Large intestine (tissue), 3 donors: ENCODE measurements at regions not wholly inside any gene's neighbourhood (a gene's known extent, or its start where the extent isn't known, plus 50 kb on each side); places are given as distances from the start of the nearest gene placed in this dataset.
A peak's percentile ranks its signal among the peaks of the same experiment; 100 is the strongest.

ENCODE experiments used
- DNase-seq, 2 donors: peaks; one replicate each; pipeline versions ENCODE4 v3.0.0 to v3.0.0-alpha.2; 2013
- H3K27ac ChIP-seq: one replicate; pipeline ENCODE4 v1.5.1; 2013; ENCODE audit warnings: low read length
- H3K27me3 ChIP-seq: 2 replicates; pipeline ENCODE4 v1.6.1; 2013; ENCODE audit warnings: low read length; ENCODE audit not compliant: control insufficient read depth, insufficient read depth
- H3K36me3 ChIP-seq: 2 replicates; pipeline ENCODE4 v1.6.1; 2013; ENCODE audit warnings: low read length; ENCODE audit not compliant: control insufficient read depth, insufficient read depth
- H3K4me1 ChIP-seq: one replicate; pipeline ENCODE4 v1.6.1; 2013; ENCODE audit warnings: low read length; ENCODE audit not compliant: control insufficient read depth, insufficient read depth
- H3K4me3 ChIP-seq: one replicate; pipeline ENCODE4 v1.5.1; 2013; ENCODE audit warnings: low read length
- H3K9me3 ChIP-seq: one replicate; pipeline ENCODE4 v1.6.1; 2013; ENCODE audit warnings: mild to moderate bottlenecking, low read depth, low read length, moderate library complexity; ENCODE audit not compliant: control insufficient read depth
- WGBS: methylation state at CpG from one replicate; pipeline ENCODE4 v1.1.5; 2013; ENCODE audit warnings: low lambda C conversion rate; ENCODE audit not compliant: insufficient coverage; 5-methylcytosine and 5-hydroxymethylcytosine counted together

GRCh38 chr22:19590696-19591095 lies 66.5 kb upstream of the CLDN5 start:
- Histone ChIP-seq H3K27me3 (no peaks in the 10 kb centered on the region), H3K4me3 (no peak overlapping the region), H3K4me1 (no peaks in the 10 kb centered on the region), H3K36me3 (no peaks in the 10 kb centered on the region), H3K9me3 (no peaks in the 10 kb centered on the region), H3K27ac (no peak overlapping the region)
- DNase-seq, result no peak
- no CpG with 5 or more reads among the region's 5 CpGs for WGBS

GRCh38 chr22:19591568-19591967 lies 67.4 kb upstream of the CLDN5 start:
- DNase-seq, result no peak
- H3K4me3 ChIP-seq, result no peak overlapping the region
- H3K4me1 ChIP-seq, result no peaks in the 10 kb centered on the region
- WGBS, result no CpG with 5 or more reads among the region's 2 CpGs
- H3K27me3 ChIP-seq, result no peaks in the 10 kb centered on the region
- no peak overlapping the region for H3K27ac ChIP-seq
- H3K9me3 ChIP-seq, result no peaks in the 10 kb centered on the region
- no peaks in the 10 kb centered on the region for H3K36me3 ChIP-seq

GRCh38 chr22:19592464-19592863 lies 68.3 kb upstream of the CLDN5 start:
- Histone ChIP-seq H3K4me1 (no peaks in the 10 kb centered on the region), H3K9me3 (no peaks in the 10 kb centered on the region), H3K27me3 (no peaks in the 10 kb centered on the region), H3K4me3 (no peak overlapping the region), H3K36me3 (no peaks in the 10 kb centered on the region), H3K27ac (no peak overlapping the region)
- 63% methylated on average over 1 of the region's 4 CpGs for WGBS
- DNase-seq, result no peak

- Histone ChIP-seq H3K4me3 (no peak overlapping the region), H3K4me1 (no peaks in the 10 kb centered on the region), H3K27ac (no peak overlapping the region), H3K36me3 (no peaks in the 10 kb centered on the region), H3K9me3 (no peaks in the 10 kb centered on the region), H3K27me3 (no peaks in the 10 kb centered on the region)
- 43% methylated on average over 1 of the region's 7 CpGs for WGBS
- no peak for DNase-seq
Measured at GRCh38 chr22:19593991-19594569, 69.9 kb upstream of the CLDN5 start.

- H3K36me3 ChIP-seq, result no peaks in the 10 kb centered on the region
- no peak overlapping the region for H3K27ac ChIP-seq
- H3K27me3 ChIP-seq, result no peaks in the 10 kb centered on the region
- no peaks in the 10 kb centered on the region for H3K4me1 ChIP-seq
- no peaks in the 10 kb centered on the region for H3K9me3 ChIP-seq
- 80% methylated on average over 1 of the region's 7 CpGs for WGBS
- no peak overlapping the region for H3K4me3 ChIP-seq
- no peak for DNase-seq
Measured at GRCh38 chr22:19595532-19595931, 71.3 kb upstream of the CLDN5 start.

- H3K36me3 ChIP-seq, result no peaks in the 10 kb centered on the region
- no peaks in the 10 kb centered on the region for H3K27me3 ChIP-seq
- no peak for DNase-seq
- no peaks in the 10 kb centered on the region for H3K9me3 ChIP-seq
- H3K4me3 ChIP-seq, result no peak overlapping the region
- H3K27ac ChIP-seq, result no peak overlapping the region
- WGBS, result 67% methylated on average over 4 of the region's 20 CpGs
- H3K4me1 ChIP-seq, result no peaks in the 10 kb centered on the region
Measured at GRCh38 chr22:19596680-19597398, 72.6 kb upstream of the CLDN5 start.

GRCh38 chr22:19597399-19597735 lies 73.2 kb upstream of the CLDN5 start:
- no CpG with 5 or more reads among the region's 7 CpGs for WGBS
- H3K9me3 ChIP-seq, result no peaks in the 10 kb centered on the region
- H3K4me3 ChIP-seq, result no peak overlapping the region
- no peaks in the 10 kb centered on the region for H3K36me3 ChIP-seq
- no peak overlapping the region for H3K27ac ChIP-seq
- H3K27me3 ChIP-seq, result no peaks in the 10 kb centered on the region
- no peak for DNase-seq
- no peaks in the 10 kb centered on the region for H3K4me1 ChIP-seq

GRCh38 chr22:19598054-19598855 lies 74.0 kb upstream of the CLDN5 start:
- no peaks in the 10 kb centered on the region for H3K27me3 ChIP-seq
- H3K27ac ChIP-seq, result no peak overlapping the region
- H3K9me3 ChIP-seq, result no peaks in the 10 kb centered on the region
- no peak overlapping the region for H3K4me3 ChIP-seq
- DNase-seq, result peak in 1 of 2 donors; percentile 22
- no CpG with 5 or more reads among the region's 10 CpGs for WGBS
- no peaks in the 10 kb centered on the region for H3K4me1 ChIP-seq
- no peaks in the 10 kb centered on the region for H3K36me3 ChIP-seq

GRCh38 chr22:19599004-19599403 lies 74.8 kb upstream of the CLDN5 start:
- Histone ChIP-seq H3K27ac (no peak overlapping the region), H3K27me3 (no peaks in the 10 kb centered on the region), H3K36me3 (no peaks in the 10 kb centered on the region), H3K9me3 (no peaks in the 10 kb centered on the region), H3K4me1 (no peaks in the 10 kb centered on the region), H3K4me3 (no peak overlapping the region)
- WGBS, result 100% methylated on average over 1 of the region's 5 CpGs
- no peak for DNase-seq

GRCh38 chr22:19599626-19600243 lies 75.5 kb upstream of the CLDN5 start:
- H3K4me1 ChIP-seq, result no peaks in the 10 kb centered on the region
- no peak overlapping the region for H3K27ac ChIP-seq
- no peaks in the 10 kb centered on the region for H3K27me3 ChIP-seq
- H3K4me3 ChIP-seq, result no peak overlapping the region
- no peaks in the 10 kb centered on the region for H3K36me3 ChIP-seq
- H3K9me3 ChIP-seq, result no peaks in the 10 kb centered on the region
- no CpG with 5 or more reads among the region's 12 CpGs for WGBS
- no peak for DNase-seq
